Sigmoid colon (tissue), 6 donors: ENCODE measurements at regions not wholly inside any gene's neighbourhood (a gene's known extent, or its start where the extent isn't known, plus 50 kb on each side); places are given as distances from the start of the nearest gene placed in this dataset.

Experiments
- DNase-seq: peaks from one replicate; pipeline ENCODE4 v3.0.0-alpha.2; 2019
- H3K27ac ChIP-seq, 4 donors: fragments of 200-600 bp; sonication (generic); one replicate each; pipeline ENCODE4 v1.5.1; 2016 to 2019; ENCODE audit warnings: mild to moderate bottlenecking in 1 of 4
- H3K27me3 ChIP-seq, 3 donors: fragments of 200-600 bp; sonication (generic); one replicate each; pipeline ENCODE4 v1.5.1; 2019; ENCODE audit warnings: mild to moderate bottlenecking in 1 of 3
- H3K36me3 ChIP-seq, 4 donors: fragments of 200-600 bp; sonication (generic); one replicate each; pipeline ENCODE4 v1.5.1; 2016 to 2019
- H3K4me1 ChIP-seq, 4 donors: fragments of 200-600 bp; sonication (generic); one replicate each; pipeline ENCODE4 v1.5.1; 2017 to 2019
- H3K4me3 ChIP-seq, 4 donors: fragments of 200-600 bp; sonication (generic); one replicate each; pipeline ENCODE4 v1.5.1; 2017 to 2019; ENCODE audit warnings: mild to moderate bottlenecking in 2 of 4, moderate library complexity in 1 of 4
- H3K9me3 ChIP-seq, 4 donors: fragments of 200-600 bp in 3 of 4; sonication (generic) in 3 of 4; one replicate each; pipeline versions ENCODE4 v1.5.1 to v1.6.1; 2013 to 2019
- CTCF ChIP-seq, 4 experiments: fragments of 450-650 bp in 3 of 4; fragments of 200-600 bp in 1 of 4; IDR thresholded peaks; one replicate each; pipeline ENCODE4 v1.5.1; 2016 to 2019; ENCODE audit warnings: antibody characterized with exemption in 4 of 4, mild to moderate bottlenecking in 3 of 4, moderate library complexity in 2 of 4
- EP300 ChIP-seq, 4 donors: sonication (generic); formaldehyde crosslinking; IDR thresholded peaks; one replicate each; pipeline ENCODE4 v1.6.1; 2017; ENCODE audit warnings: antibody characterized with exemption in 4 of 4
- POLR2A ChIP-seq, 2 donors: fragments of 450-650 bp; IDR thresholded peaks; one replicate each; pipeline ENCODE4 v1.6.1; 2016; ENCODE audit warnings: antibody characterized with exemption in 2 of 2, mild to moderate bottlenecking in 2 of 2, moderate library complexity in 2 of 2
- POLR2AphosphoS5 ChIP-seq, 4 donors: sonication (generic); formaldehyde crosslinking; IDR thresholded peaks; one replicate each; pipeline ENCODE4 v1.6.1; 2017; ENCODE audit warnings: antibody characterized with exemption in 4 of 4
- WGBS, 2 donors: extraction: QIAGEN DNeasy Blood & Tissue Kit; methylation state at CpG; one replicate each; pipeline ENCODE4 v1.1.7; 2013; 5-methylcytosine and 5-hydroxymethylcytosine counted together
- intact Hi-C: fragments of 100-400 bp; cut with DNase I; formaldehyde crosslinking; loops from one replicate; pipeline ENCODE4 v1.15.1; 2023
- donor health status: healthy with polysubstance abuse.
- donor health status: healthy.

- intact Hi-C loops = no loop called here
- Histone ChIP-seq H3K27me3 (no peaks in the 10 kb centered on the region), H3K4me1 (no peaks in the 10 kb centered on the region), H3K36me3 (no peaks in the 10 kb centered on the region), H3K4me3 (no peak overlapping the region), H3K9me3 (no peaks in the 10 kb centered on the region), H3K27ac (no peak overlapping the region)
- DNase-seq = no peak
- no peak for TF ChIP-seq EP300 (IDR thresholded peaks at IDR 0.05)
- TF ChIP-seq POLR2A (IDR thresholded peaks at IDR 0.05) = no peak
- no peak for TF ChIP-seq CTCF (IDR thresholded peaks at IDR 0.05)
- TF ChIP-seq POLR2AphosphoS5 (IDR thresholded peaks at IDR 0.05) = no peak
These were observed 907.8 kb downstream of the ROBO2 start for GRCh38 chr3:77947671-77948070.

- H3K4me3 ChIP-seq = no peak overlapping the region
- H3K27me3 ChIP-seq = no peaks in the 10 kb centered on the region
- TF ChIP-seq POLR2AphosphoS5 (IDR thresholded peaks at IDR 0.05) (no peak), CTCF (IDR thresholded peaks at IDR 0.05) (no peak), POLR2A (IDR thresholded peaks at IDR 0.05) (no peak), EP300 (IDR thresholded peaks at IDR 0.05) (no peak)
- intact Hi-C loops = no loop called here
- no peaks in the 10 kb centered on the region for H3K4me1 ChIP-seq
- no peak overlapping the region for H3K27ac ChIP-seq
- peaks cover 0 to 3% (median 0%) of the 10 kb centered on the region in 4 donors for H3K9me3 ChIP-seq
- H3K36me3 ChIP-seq = no peaks in the 10 kb centered on the region
- WGBS, 2 donors = 79 to 93% methylated on average over 1 of the region's 1 CpG
- no peak for DNase-seq
These were observed 927.7 kb downstream of the ROBO2 start for GRCh38 chr3:77967621-77968020.

GRCh38 chr3:77976079-77976478, 936.2 kb downstream of the ROBO2 start:
- no peak overlapping the region for H3K27ac ChIP-seq
- intact Hi-C loops = no loop called here
- no peaks in the 10 kb centered on the region for H3K27me3 ChIP-seq
- H3K36me3 ChIP-seq = no peaks in the 10 kb centered on the region
- no peak for DNase-seq
- no peaks in the 10 kb centered on the region for H3K4me1 ChIP-seq
- TF ChIP-seq POLR2A (IDR thresholded peaks at IDR 0.05) = no peak
- H3K9me3 ChIP-seq = no peaks in the 10 kb centered on the region
- no peak overlapping the region for H3K4me3 ChIP-seq

- WGBS, 2 donors = 89 to 92% methylated on average over 4 of the region's 4 CpGs
- Histone ChIP-seq H3K4me3 (no peak overlapping the region), H3K27me3 (no peaks in the 10 kb centered on the region), H3K36me3 (no peaks in the 10 kb centered on the region), H3K9me3 (peaks cover 0 to 4% (median 0%) of the 10 kb centered on the region in 4 donors), H3K27ac (no peak overlapping the region), H3K4me1 (no peaks in the 10 kb centered on the region)
- intact Hi-C loops = no loop called here
- DNase-seq = no peak
- TF ChIP-seq CTCF (IDR thresholded peaks at IDR 0.05) = no peak
- no peak for TF ChIP-seq EP300 (IDR thresholded peaks at IDR 0.05)
- TF ChIP-seq POLR2A (IDR thresholded peaks at IDR 0.05) = no peak
- TF ChIP-seq POLR2AphosphoS5 (IDR thresholded peaks at IDR 0.05) = no peak
These were observed 963.2 kb downstream of the ROBO2 start for GRCh38 chr3:78003090-78003489.

GRCh38 chr3:78004571-78004970, 964.7 kb downstream of the ROBO2 start:
- Histone ChIP-seq H3K4me1 (no peaks in the 10 kb centered on the region), H3K36me3 (no peaks in the 10 kb centered on the region), H3K9me3 (peaks cover 0 to 4% (median 0%) of the 10 kb centered on the region in 4 donors), H3K4me3 (no peak overlapping the region), H3K27me3 (no peaks in the 10 kb centered on the region), H3K27ac (no peak overlapping the region)
- intact Hi-C loops = no loop called here
- 31 to 48% methylated on average over 2 of the region's 2 CpGs for WGBS, 2 donors
- TF ChIP-seq CTCF (IDR thresholded peaks at IDR 0.05) (no peak), POLR2A (IDR thresholded peaks at IDR 0.05) (no peak), POLR2AphosphoS5 (IDR thresholded peaks at IDR 0.05) (no peak), EP300 (IDR thresholded peaks at IDR 0.05) (no peak)
- DNase-seq = no peak
